GM10248 (cell line): ENCODE measurements at regions not wholly inside any gene's neighbourhood (a gene's known extent, or its start where the extent isn't known, plus 50 kb on each side); places are given as distances from the start of the nearest gene placed in this dataset.

Experiments used
- CTCF ChIA-PET: fragments of 300-600 bp; sonication (Branson Sonifier 250); formaldehyde crosslinking; extraction: SDS; loops from one replicate; lab custom pipeline; 2021; ENCODE audit warnings: antibody characterized with exemption; lab: Yijun Ruan, JAX
- POLR2A ChIA-PET: fragments of 350-650 bp; sonication (Branson Sonifier 250); formaldehyde crosslinking; extraction: SDS; loops from one replicate; lab custom pipeline; 2020; ENCODE audit warnings: antibody characterized with exemption; lab: Yijun Ruan, JAX
- DNase-seq: peaks from one replicate; pipeline ENCODE4 v3.0.0; 2012; ENCODE audit errors: extremely low spot score
- CTCF ChIP-seq: IDR thresholded peaks from 2 replicates; pipeline ENCODE4 v1.5.1; 2012; ENCODE audit warnings: mild to moderate bottlenecking, low read depth; ENCODE audit errors: extremely low read depth, missing control alignments, control extremely low read depth

GRCh38 chr21:15487196-15487550 is 242.6 kb upstream of the USP25 start:
- ChIA-PET POLR2A (no interaction called here), CTCF (interaction anchor here (0.9 to 3.1 kb wide), 2 partner anchors 8 to 623 kb away, joined by 3 to 17 read pairs; no protein-coding TSS in a partner anchor)
- DNase-seq = no peak
- TF ChIP-seq CTCF = no peak

- no peak for DNase-seq
- ChIA-PET CTCF (no interaction called here), POLR2A (no interaction called here)
- no peak for TF ChIP-seq CTCF
Observed at GRCh38 chr21:15491100-15491499, 238.7 kb upstream of the USP25 start.

GRCh38 chr21:15493646-15494045 is 236.1 kb upstream of the USP25 start:
- no peak for DNase-seq
- ChIA-PET POLR2A (no interaction called here), CTCF (interaction anchor here (1.0 to 1.2 kb wide), 3 partner anchors 11 to 1187 kb away, joined by 3 to 4 read pairs (median 3); no protein-coding TSS in a partner anchor)
- no peak for TF ChIP-seq CTCF

- no peak for TF ChIP-seq CTCF
- CTCF ChIA-PET = interaction anchor here (1.0 to 1.2 kb wide), 4 partner anchors 10 to 1188 kb away, joined by 3 to 4 read pairs (median 3); no protein-coding TSS in a partner anchor
Observed at GRCh38 chr21:15494481-15494880, 235.3 kb upstream of the USP25 start.

GRCh38 chr21:15495965-15496364 is 233.8 kb upstream of the USP25 start:
- ChIA-PET POLR2A (no interaction called here), CTCF (no interaction called here)
- no peak for TF ChIP-seq CTCF
- no peak for DNase-seq

More at GRCh38 chr21:15494481-15494880, 235.3 kb upstream of the USP25 start:
- no peak for DNase-seq
- POLR2A ChIA-PET = no interaction called here

GRCh38 chr21:15496911-15497310 is 232.9 kb upstream of the USP25 start:
- TF ChIP-seq CTCF = no peak
- ChIA-PET CTCF (no interaction called here), POLR2A (no interaction called here)
- no peak for DNase-seq
